Cardiac fibroblast (primary cell): ENCODE measurements at regions not wholly inside any gene's neighbourhood (a gene's known extent, or its start where the extent isn't known, plus 50 kb on each side); places are given as distances from the start of the nearest gene placed in this dataset.
A peak's percentile ranks its signal among the peaks of the same experiment; 100 is the strongest.

Source experiments
- DNase-seq, 2 donors: peaks; one replicate each; pipeline versions ENCODE4 v3.0.0 to v3.0.0-alpha.2; 2010; ENCODE audit warnings: low read depth in 2 of 2
- H3K4me3 ChIP-seq, 2 donors: replicated peaks in 1 of 2; 1 replicate in 1 of 2; 2 replicates in 1 of 2; pipeline ENCODE4 v1.5.1; 2011; ENCODE audit warnings: low read depth in 2 of 2, low read length in 2 of 2, mild to moderate bottlenecking in 2 of 2, moderate library complexity in 1 of 2
- CTCF ChIP-seq: IDR thresholded peaks from one replicate; pipeline ENCODE4 v1.5.1; 2011; ENCODE audit warnings: low read depth, mild to moderate bottlenecking, low read length, inconsistent platforms

- no peak overlapping the region for H3K4me3 ChIP-seq
- DNase-seq: no peak
- TF ChIP-seq CTCF: no peak
These were observed 517.8 kb downstream of the CCDC171 start for GRCh38 chr9:16070455-16071145.

GRCh38 chr9:16071400-16071799 is 518.6 kb downstream of the CCDC171 start:
- TF ChIP-seq CTCF: no peak
- no peak for DNase-seq
- no peak overlapping the region for H3K4me3 ChIP-seq

- DNase-seq: peak; percentile 49 to 84
- no peak for TF ChIP-seq CTCF
These were observed 522.1 kb downstream of the CCDC171 start for GRCh38 chr9:16074963-16075362.

GRCh38 chr9:16075696-16076095 is 522.9 kb downstream of the CCDC171 start:
- TF ChIP-seq CTCF: no peak
- no peak for DNase-seq
- no peak overlapping the region for H3K4me3 ChIP-seq

More at GRCh38 chr9:16074963-16075362, 522.1 kb downstream of the CCDC171 start:
- no peak overlapping the region for H3K4me3 ChIP-seq

GRCh38 chr9:16076511-16076910 is 523.7 kb downstream of the CCDC171 start:
- no peak for DNase-seq
- no peak overlapping the region for H3K4me3 ChIP-seq
- no peak for TF ChIP-seq CTCF

- no peak overlapping the region for H3K4me3 ChIP-seq
- DNase-seq: no peak
- TF ChIP-seq CTCF: no peak
These were observed 530.0 kb downstream of the CCDC171 start for GRCh38 chr9:16082796-16083195.
